Inflammatory macrophage (primary cell): ENCODE measurements at regions not wholly inside any gene's neighbourhood (a gene's known extent, or its start where the extent isn't known, plus 50 kb on each side); places are given as distances from the start of the nearest gene placed in this dataset.
"Not testable (repeated sequence)": the region's sequence is repeated elsewhere in the genome, so short reads cannot be mapped to it uniquely, and the experiment has no call there.

Experiments used
- DNase-seq, 2 donors: peaks; one replicate each; pipeline ENCODE4 v3.0.0-alpha.2; 2020 to 2022

DNA sequence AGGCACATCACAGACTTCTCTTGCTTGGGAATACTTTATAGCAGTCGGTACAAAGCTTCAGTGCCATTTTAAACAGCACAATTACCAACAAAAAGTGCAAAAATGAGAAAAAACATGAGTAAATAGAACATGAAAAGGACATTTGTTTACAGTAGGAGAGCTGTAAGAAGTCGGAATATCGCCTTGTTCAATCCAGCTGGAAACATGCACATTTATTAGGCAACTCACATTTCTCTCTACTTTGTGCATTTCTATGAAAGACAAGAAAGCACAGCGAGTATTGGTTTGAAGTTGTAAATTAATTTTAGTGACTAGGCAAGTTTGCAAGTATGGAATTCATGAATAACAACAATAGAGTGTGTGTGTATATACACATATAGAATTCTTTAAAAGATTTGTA lies 484.7 kb downstream of the DACH1 start:
- DNase-seq, result no peak

DNA sequence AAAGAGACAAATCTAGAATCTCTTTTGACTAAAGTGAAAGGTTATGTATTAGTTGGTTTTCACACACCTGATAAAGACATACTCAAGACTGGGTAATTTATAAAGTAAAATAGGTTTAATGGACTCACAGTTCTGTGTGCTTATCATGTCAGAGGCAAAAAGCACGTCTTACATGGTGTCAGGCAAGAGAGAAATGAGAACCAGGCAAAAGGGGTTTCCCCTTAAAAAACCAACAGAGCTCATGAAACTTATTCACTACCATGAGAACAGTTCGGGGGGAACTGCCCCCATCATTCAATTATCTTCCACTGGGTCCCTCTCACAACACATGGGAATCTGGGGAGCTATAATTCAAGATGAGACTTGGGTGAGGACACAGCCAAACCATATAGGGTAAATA lies 486.8 kb downstream of the DACH1 start:
- DNase-seq, result no peak

DNA sequence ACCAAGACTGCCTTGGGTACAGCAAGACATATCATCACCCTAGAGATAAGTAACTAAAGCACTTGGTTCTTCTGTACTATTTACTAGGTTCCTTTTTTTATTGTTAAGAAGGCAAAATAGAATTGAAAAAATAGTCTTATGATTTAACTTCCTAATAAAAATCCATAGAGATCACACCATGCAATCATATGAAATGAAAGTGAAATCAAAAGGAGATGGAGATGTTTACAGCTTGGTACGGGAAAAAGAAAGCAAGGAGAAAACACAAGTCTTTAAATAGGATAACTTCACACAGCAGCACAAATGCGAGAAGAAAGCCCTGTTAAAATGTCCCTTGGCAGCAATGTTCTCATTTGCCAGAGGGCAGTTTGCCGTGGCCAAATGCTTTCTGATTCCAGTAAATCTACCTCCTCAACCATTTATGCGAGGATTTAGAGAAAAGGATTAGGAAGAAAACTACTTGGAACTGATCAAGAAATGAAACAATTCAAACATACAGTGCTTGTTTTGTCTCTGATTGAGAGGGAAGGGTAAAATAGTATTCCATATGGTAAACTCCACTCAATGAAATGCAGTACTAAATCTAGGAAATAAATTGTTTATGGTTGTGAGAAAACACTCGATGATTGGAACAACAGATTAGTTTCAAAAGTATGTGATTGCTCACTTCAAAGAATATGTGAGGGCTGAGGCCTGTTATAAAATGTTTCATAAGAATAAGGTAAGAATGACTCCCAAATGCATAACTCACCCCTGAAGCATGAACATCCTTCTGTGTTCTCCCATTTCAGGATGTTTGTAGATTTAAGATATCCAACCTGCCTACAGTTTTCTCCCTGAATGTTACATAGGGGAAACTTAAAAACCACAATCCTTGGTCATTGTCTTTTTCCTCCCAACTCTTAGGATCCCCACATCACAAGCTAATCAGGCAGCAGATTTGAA lies 487.8 kb downstream of the DACH1 start:
- DNase-seq, result peak; percentile 5 to 77

DNA sequence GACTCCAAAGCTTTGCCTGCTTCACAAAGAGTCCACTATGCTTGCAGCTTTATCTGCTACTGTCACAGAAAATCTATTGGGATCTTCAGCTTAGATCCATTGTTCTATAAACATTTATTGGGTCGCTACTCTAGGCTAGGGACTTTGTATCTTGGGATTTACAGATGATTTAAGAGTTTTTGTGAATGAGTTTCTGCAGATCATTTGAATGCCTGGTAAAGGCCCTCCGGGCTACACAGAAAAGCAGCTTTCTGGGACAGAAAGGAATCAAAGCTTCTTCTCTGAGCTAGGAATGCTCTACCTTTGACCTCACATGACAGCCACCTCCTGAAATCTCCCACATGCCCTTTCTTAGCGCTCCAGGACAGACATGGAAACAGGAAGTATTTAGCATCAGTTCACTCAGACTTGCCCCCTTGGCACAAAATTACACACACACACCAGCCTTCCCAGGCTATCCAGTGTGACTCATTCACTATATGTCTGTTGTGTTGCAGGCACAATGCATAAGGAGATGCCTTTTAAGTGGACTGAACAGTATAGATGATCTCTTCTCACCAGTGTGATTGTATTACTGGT lies 492.4 kb downstream of the DACH1 start:
- DNase-seq, result no peak

DNA sequence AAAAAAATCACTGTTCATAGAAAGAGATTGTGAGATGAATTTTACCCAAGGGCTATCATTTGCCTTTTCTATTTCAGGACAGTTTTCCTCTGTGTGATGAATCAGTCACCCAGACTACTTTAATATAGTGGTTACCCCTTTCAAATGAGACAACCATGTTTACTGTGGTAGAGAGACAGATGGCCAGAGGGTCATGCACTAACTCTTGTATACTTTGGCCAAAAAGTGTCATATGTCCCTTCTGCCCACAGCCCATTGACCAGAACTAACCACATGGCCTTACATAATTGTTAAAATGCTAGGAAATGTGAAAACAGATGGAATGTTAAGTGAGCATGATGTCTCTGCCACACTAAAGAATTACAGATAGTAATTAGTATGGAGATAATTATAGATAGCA lies 498.7 kb downstream of the DACH1 start:
- no peak for DNase-seq

DNA sequence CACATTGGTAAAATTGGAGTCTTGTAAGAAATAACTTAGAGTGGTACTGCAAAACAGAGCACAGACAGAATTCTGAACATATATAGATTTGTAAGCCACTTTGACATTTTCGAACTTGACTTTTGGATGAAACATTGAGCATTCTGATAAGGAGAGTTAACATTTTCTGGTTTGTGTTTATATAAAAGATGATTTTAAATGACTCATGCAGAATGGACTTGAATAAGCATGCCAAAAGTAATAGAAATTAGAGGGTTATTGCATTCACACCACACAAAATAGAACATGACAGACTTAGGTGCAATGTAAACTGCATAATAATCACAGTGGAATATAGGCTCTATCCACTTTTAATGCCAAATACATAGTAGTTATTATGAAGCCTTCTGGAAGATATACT lies 507.0 kb downstream of the DACH1 start:
- DNase-seq, result no peak

DNA sequence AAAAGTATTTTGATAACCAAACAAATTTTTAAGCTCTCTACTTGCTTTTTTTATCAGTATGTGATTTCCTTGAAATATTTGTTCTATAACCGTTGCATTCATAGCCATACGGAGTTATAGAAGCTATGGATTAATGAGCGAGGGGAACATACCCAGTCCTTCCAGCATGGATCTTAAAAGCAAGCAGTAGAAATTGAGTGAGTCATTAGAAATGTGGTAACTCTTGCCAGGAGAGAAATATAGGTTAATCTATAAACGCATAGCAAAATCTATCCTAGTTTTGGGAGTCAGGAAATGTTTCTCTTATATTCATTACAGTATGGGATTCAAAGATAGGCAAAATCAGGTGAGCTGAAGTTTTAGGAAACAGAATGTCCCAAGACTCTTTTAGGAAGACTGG lies 507.4 kb downstream of the DACH1 start:
- no peak for DNase-seq

DNA sequence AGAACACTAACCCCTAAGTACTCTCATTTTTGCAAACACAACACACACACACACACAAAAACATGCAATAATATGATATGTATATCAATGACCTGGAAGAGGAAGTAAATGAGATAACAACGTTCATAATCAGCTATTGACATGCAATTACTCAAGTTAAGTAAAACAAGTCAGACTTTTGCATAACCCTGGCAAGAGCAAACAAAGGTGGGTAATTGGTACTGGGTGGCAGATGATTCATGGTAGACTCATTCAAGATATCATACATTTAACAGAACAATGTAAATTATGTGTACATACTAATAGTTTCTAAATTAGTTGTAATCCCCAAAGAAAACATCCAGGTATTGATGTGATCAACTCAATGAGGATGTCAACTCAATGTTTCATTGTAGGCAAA lies 508.8 kb downstream of the DACH1 start:
- DNase-seq, result no peak

DNA sequence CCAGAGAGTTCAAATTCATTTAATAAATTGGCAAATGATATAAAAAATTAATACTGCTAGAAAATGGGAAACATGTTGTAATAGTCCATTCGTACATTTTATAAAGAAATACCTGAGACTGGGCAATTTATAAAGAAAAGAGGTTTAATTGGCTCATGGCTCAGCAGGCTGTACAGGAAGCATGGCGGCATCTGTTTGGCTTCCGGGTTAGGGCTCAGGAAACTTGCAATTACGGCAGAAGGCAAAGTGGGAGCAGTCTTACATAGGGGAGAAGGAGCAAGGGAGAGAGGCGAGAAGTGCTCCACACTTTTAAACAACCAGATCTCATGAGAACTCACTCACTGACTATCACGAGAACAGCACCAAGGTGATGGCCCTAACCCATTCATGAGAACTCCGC lies 512.0 kb downstream of the DACH1 start:
- no peak for DNase-seq

DNA sequence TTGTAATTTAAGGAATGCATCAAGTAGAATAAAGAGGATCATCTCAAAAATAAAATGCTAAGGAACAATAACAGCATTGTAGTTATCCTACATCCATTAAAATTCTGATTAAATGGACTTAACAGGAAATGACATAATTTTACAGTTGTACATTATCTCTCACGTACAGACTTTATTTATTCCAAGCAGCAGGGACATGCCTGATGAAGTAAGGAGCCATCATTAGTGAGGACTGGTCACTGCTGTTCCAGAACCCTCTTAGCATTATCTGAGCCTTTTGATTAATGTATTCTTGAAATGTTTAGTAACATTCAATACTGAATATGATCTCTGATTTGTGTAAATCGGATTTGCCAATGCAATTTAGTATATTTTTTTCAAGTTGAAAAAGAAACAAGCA lies 516.1 kb downstream of the DACH1 start:
- no peak for DNase-seq

DNA sequence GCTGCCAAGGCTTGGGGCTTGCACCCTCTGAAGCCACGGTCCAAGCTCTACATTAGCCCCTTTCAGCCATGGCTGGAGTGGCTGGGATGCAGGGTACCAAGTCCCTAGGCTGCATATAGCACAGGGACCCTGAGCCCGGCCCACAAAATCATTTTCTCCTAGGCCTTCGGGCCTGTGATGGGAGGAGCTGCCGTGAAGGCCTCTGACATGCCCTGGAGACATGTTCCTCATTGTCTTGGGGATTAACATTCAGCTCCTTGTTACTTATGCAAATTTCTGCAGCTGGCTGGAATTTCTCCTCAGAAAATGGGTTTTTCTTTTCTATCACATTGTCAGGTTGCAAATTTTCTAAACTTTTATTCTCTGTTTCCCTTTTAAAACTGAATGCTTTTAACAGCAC lies 521.1 kb downstream of the DACH1 start:
- DNase-seq, result not testable (repeated sequence)

DNA sequence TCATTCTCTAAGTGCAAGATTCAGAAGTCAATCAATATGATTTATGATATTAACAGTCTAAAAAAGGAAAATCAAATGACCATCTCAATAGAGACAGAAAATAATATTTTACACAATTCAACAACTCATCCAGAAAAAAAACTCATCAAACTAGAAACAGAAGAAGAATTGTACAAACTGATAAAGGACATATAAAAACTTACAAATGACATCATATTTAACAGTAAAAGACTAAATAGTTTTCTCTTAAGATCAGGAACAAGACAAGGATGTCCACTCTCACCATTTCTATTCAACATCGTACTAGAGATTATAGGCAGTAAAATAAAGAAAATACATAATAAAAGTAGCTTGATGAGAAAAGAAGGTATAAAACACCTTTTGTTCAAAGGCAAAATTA lies 527.3 kb downstream of the DACH1 start:
- no peak for DNase-seq

DNA sequence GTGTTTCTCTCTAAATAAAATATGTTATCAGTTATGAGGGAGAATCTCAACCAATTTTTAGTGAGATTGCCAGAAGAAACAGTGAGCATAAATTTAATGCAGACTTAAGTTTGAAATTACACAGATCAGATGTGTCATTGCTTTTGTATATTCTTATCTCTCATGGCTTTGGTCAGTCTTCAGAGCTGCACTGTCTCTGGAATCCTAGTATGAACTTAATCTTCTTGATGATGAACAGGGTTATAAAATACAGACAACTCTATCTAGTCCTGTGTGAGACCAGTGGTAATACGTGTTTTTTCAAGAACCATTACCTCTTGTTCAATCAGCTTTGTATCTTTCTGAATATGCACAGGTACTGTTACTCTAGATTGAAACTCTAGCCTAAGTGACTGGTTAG lies 528.0 kb downstream of the DACH1 start:
- no peak for DNase-seq

DNA sequence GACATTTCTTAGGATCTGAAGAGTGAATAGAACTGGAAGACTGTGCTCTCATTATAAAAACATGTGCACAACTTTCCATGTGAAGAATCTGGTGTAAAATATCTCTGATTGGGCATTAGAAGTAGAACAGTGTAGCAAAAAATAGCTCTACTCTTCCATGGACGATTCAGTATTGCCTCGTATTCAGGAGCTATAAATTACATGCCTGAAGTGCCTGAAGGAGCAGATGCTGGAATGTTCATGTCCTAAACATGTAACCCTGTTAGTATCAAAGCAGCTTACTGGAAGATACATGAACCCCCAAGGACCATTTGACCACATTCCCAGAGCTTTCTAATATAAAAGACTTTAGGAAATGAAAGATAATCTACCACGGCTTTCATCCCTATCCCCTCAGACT lies 528.9 kb downstream of the DACH1 start:
- DNase-seq, result no peak

DNA sequence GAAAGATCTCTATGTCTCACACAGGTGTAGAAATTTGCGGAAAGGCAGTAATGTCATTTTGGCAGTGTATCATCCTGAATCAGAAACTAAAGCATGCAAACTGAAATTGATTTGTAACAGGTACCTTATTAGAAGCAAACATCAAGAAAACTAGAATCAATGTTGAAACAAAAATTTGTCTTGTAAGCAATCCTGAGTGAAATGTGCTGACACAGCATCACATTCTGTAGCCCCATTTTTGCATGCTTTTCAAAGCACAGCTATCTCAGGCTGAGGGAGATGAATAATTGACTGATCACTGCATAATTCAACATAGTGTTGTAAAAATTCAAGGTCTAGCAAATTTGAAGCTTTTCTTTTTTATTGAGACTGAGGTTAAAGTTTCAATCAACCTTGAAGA lies 539.7 kb downstream of the DACH1 start:
- no peak for DNase-seq

DNA sequence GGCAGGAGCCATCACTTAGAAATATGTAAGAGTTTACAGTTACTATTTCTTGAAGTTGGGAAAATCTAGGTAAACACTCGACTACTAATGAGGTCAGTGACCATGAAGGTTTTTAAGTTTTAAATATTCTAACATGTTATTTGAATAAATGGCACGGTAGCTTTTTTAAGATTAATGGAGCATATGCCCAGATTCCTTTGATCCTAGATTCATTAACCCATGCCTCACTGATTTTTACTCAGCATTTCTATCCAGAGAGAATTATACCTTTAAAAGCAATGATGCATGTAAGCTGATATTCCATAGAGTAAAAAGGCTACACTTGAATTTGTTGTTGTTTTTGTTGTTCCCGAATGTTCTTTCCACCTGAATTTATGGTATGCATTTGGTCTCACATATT lies 541.4 kb downstream of the DACH1 start:
- no peak for DNase-seq

DNA sequence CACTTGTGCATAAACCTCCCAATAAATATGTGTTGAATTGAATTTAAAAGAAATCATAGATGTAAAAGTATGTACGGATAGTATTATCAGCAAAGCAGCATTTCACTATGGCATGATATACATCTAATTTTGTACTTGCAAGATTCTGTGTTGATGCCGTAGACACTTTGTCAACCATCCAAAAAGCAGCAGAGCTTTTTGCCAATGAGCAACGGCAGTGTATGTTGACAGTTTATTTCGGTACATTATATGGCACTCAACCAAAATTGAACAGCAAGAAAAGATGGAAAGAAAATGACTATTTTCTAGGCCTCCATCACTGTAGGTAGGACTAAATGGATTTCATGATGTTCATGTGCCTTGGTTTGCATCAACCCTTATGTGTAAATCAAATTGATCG lies 543.7 kb downstream of the DACH1 start:
- DNase-seq, result no peak

DNA sequence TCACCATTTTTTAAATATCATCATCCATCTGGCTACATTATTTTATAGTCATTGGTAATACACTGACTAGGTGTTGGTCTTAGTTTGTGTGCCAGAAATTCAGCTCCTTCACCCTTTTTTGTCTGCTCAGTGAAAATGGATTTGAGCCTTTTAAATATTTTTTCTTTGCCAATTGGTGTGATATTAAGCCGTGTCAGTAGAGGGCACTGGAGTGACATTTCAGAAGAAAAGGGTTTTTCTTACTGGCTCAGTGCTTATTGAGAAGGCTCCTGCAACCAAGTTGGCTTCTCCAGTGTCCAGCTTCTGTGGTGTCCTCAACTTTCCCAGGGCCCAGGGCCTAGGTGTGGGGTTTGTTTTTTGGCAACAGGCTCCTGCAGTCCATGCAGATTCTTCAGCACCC lies 546.6 kb downstream of the DACH1 start:
- DNase-seq, result peak; percentile 45 to 55

DNA sequence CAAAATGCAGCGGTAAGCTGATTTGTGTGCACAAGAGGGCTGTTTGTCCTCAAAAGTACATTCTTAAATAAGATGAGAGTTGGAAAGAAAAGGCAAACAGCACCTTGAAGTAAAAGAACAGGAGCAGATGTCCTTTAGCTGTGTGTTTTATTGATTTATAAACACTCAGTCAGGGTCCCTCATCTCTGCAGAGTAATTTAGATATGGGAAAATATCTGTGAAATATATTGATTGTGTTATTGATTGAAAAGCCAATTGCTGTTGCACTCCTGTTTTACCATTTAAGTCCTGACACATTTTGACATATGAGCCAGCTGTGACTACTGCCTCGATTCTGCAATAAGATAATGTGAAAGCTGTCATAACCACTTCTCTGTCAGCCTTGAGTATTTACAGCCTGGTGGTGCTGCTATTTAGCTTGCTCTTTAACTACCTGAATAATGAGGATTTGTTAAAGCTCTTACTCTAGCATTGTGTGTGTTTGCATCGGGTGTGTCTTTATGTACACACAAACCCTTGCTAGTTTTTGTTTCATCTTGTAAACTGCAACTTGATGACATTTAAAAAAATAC lies 550.1 kb downstream of the DACH1 start:
- DNase-seq, result no peak

DNA sequence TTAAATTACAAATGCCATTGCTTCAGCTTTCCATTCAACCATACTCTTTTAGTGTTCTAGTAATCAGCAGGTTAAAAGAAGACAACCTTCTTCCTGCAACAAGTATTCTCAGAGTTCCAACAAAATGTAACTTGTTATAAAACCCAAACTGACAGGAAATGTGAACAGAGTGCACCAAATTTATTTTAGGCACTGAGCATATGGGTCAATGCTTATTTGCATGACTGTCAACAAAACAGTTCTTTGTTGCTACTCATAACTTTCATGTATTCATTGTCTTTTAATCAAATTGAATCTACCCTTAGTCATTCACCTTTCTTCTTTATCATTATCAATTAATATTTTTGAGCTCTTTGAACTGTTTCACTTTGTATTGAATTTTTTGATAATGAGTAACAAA lies 554.1 kb downstream of the DACH1 start:
- DNase-seq, result no peak

DNA sequence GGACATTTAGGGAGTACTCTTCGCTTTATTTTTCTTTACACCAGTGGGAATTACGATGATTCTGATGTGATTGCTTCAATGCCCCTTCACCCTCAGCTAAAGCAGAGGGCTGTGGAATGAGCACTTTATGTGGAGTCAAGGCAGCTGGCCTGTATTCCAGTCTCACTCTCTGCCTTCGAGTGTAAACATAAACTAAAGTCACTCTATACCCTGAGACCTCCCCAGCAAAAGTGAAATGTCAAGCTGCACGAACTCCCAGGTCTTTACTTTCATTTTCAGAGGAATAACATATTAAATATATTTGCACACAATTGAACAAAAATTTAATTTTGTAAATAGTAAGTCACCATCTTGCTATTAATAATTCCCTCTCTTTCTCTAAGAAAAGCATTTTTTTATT lies 557.1 kb downstream of the DACH1 start:
- no peak for DNase-seq

DNA sequence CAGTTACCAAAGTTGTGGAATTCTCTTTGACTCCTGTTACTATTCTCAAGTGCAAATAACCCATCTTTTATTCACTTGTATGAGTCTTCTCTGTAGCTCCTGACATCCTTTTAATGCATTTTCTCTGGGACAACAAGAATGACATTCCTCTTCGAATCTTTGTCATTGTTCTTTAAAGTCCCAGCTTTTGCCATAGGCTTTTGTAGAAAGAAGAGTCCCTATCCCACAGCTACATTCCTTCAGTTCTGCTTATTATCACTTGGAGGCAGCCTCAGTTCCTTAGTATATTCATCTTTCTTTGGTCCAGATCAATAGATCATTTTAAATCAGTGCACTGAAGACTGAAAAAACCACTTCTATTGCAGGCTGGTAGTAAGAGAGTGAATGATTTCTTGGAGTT lies 560.2 kb downstream of the DACH1 start:
- DNase-seq, result no peak

DNA sequence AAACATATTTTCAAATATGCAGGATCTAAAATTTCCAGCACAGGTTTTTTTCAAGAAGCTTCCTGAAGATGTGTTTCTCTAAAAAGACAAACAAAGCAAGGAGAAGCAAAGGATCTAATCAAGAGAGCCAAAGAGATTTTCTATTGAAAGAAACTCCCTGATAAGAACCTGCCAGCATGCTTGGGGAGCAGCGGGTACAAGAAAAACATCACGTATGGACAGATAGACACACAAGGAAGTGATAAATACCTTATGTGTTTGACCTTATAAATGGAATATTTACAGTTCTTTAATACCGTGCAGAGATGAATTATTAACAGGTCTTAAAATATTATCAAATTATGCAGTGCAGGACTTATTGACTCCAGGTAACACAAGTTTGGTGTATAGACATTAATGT lies 562.1 kb downstream of the DACH1 start:
- DNase-seq, result no peak

DNA sequence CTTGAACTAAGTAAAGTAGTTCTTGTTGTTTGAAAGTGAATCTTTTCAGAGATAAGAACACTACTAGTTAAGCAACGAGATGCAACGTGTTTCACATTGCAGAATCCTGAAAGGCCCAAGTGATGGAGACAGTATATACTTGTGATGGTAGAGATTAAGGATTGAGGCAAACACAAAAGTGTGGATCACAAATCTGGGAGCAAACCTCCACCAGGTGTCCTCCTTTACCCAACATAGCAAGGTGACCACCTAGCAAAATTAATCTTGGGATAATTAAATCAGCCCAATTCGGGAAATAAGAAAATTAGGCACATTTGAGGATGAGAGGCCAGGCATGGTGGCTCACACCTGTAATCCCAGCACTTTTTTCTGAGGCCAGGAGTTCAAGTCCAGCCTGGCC lies 563.9 kb downstream of the DACH1 start:
- DNase-seq, result no peak
